LNCaP clone FGC (cell line): ENCODE measurements at regions not wholly inside any gene's neighbourhood (a gene's known extent, or its start where the extent isn't known, plus 50 kb on each side); places are given as distances from the start of the nearest gene placed in this dataset.
"Not testable (repeated sequence)": the region's sequence is repeated elsewhere in the genome, so short reads cannot be mapped to it uniquely, and the experiment has no call there.

Experiments
- DNase-seq: peaks from one replicate; pipeline ENCODE4 v3.0.0-alpha.2; 2011; ENCODE audit warnings: low read depth
- H3K4me3 ChIP-seq: 2 replicates; pipeline ENCODE4 v1.5.1; 2011; ENCODE audit warnings: mild to moderate bottlenecking, low read depth, low read length, control low read depth
- TF ChIP-seq, protein P1 (sequence below): IDR thresholded peaks from 2 replicates; pipeline ENCODE4 v1.5.1; 2012; ENCODE audit warnings: mild to moderate bottlenecking; ENCODE audit not compliant: control insufficient read depth, insufficient read depth; ENCODE audit errors: extremely low read depth

GRCh38 chr5:130795037-130795436, 370.0 kb downstream of the HINT1 start:
- no peak for DNase-seq
- H3K4me3 ChIP-seq: no peak overlapping the region
- TF ChIP-seq, protein P1, sequence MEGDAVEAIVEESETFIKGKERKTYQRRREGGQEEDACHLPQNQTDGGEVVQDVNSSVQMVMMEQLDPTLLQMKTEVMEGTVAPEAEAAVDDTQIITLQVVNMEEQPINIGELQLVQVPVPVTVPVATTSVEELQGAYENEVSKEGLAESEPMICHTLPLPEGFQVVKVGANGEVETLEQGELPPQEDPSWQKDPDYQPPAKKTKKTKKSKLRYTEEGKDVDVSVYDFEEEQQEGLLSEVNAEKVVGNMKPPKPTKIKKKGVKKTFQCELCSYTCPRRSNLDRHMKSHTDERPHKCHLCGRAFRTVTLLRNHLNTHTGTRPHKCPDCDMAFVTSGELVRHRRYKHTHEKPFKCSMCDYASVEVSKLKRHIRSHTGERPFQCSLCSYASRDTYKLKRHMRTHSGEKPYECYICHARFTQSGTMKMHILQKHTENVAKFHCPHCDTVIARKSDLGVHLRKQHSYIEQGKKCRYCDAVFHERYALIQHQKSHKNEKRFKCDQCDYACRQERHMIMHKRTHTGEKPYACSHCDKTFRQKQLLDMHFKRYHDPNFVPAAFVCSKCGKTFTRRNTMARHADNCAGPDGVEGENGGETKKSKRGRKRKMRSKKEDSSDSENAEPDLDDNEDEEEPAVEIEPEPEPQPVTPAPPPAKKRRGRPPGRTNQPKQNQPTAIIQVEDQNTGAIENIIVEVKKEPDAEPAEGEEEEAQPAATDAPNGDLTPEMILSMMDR: no peak

- TF ChIP-seq, protein P1: no peak
- DNase-seq: no peak
- H3K4me3 ChIP-seq: no peak overlapping the region
Observed at GRCh38 chr5:130777794-130778193, 387.3 kb downstream of the HINT1 start.

- no peak overlapping the region for H3K4me3 ChIP-seq
- TF ChIP-seq, protein P1: no peak
- DNase-seq: no peak
Observed at GRCh38 chr5:130773813-130774212, 391.2 kb downstream of the HINT1 start.

DNA sequence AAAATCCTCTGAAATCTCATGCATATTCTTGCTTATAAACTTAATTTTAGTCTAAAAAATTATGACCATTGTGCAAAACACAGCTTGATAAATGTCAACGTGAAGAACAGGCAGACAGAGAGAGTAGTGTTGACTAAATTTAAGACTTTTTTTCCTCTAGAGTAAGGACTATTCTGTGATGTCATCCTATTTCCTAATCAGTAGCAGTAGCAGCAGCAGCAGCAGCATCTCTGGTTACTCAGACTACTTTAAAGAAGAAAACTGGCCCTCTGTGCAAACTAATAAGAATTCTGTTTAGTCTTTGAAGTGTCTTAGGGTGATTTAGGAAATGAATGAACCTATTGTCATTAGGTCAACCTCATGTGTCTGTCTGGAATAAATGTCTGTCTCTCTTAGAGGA, 403.0 kb downstream of the HINT1 start:
- H3K4me3 ChIP-seq: no peak overlapping the region
- DNase-seq: no peak
- TF ChIP-seq, protein P1: no peak

DNA sequence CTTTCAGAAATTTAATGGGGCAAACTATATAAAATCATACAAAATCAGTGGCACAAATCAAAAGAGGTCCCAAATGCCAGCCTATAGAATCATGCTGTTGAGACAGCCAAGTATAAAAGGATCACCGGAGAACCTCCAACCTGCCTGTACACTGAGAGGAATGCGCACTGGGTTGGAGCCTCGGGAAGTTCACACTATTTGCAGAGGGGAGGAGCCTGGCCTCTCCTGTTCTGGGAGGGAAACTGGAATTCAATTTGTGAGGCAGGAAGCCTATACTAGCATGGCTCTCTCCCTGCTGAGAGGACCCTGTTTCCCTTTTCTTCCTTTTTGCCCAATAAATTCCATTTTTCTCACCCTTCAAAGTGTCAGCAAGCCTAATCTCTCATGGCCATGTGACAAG, 406.0 kb downstream of the HINT1 start:
- no peak for DNase-seq
- no peak overlapping the region for H3K4me3 ChIP-seq
- TF ChIP-seq, protein P1: no peak

DNA sequence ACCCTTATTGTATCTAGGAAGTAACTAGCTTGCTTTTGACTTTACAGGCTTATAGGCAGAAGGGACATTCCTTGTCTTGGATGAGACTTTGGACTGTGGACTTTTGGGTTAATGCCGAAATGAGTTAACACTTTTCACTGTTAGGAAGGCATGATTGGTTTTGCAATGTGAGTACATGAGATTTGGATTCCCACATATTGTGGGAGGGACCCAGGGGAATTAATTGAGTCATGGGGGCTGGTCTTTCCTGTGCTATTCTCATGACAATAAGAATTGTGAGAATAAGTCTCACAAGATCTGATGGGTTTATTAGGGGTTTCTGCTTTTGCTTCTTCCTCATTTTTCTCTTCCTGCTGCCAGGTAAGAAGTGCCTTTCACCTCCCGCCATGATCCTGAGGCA, 417.5 kb downstream of the HINT1 start:
- no peak for DNase-seq
- TF ChIP-seq, protein P1: no peak

GRCh38 chr5:130746641-130747040, 418.4 kb downstream of the HINT1 start:
- DNase-seq, H3K4me3 ChIP-seq: not testable (repeated sequence)

More for the DNA sequence above, 417.5 kb downstream of the HINT1 start:
- H3K4me3 ChIP-seq: no peak overlapping the region
